SK-N-SH (cell line): ENCODE measurements at regions not wholly inside any gene's neighbourhood (a gene's known extent, or its start where the extent isn't known, plus 50 kb on each side); places are given as distances from the start of the nearest gene placed in this dataset.

Experiments used
- CTCF ChIA-PET: fragments of 300-600, 350-600 bp; formaldehyde crosslinking; extraction: SDS; loops from one replicate; lab custom pipeline; 2021; lab: Yijun Ruan, JAX
- POLR2A ChIA-PET: fragments of 350-600 bp; sonication (Branson Sonifier 250); formaldehyde crosslinking; extraction: SDS; loops from one replicate; lab custom pipeline; 2020; ENCODE audit warnings: antibody characterized with exemption, inconsistent platforms; lab: Yijun Ruan, JAX
- DNase-seq: peaks from one replicate; pipeline ENCODE4 v3.0.0; 2012
- H2AFZ ChIP-seq: fragments of 200-600 bp; sonication (generic); 2 replicates; pipeline ENCODE4 v1.8.1; 2016; ENCODE audit warnings: antibody characterized with exemption, mild to moderate bottlenecking, low read depth
- H3F3A ChIP-seq: fragments of 200-600 bp; sonication (generic); replicated peaks from 2 replicates; pipeline ENCODE3; 2016; ENCODE audit warnings: antibody characterized with exemption, mild to moderate bottlenecking; ENCODE audit not compliant: insufficient read depth
- H3K27ac ChIP-seq, 2 experiments: fragments of 200-500 bp in 1 of 2; fragments of 200-600 bp in 1 of 2; sonication (Bioruptor generic) in 1 of 2; sonication (generic), shearing (Covaris generic) in 1 of 2; 2 replicates each; pipeline versions ENCODE4 v1.5.1 to v1.6.1; 2014 to 2016; ENCODE audit warnings: low read depth in 2 of 2, inconsistent platforms in 1 of 2, low read length in 1 of 2, mild to moderate bottlenecking in 1 of 2, mixed read lengths in 1 of 2
- H3K27me3 ChIP-seq: fragments of 200-600 bp; sonication (generic), shearing (Covaris generic); 2 replicates; pipeline ENCODE4 v1.6.1; 2016; ENCODE audit warnings: mixed run types; ENCODE audit not compliant: insufficient read depth
- H3K36me3 ChIP-seq, 2 experiments: fragments of 200-500 bp in 1 of 2; fragments of 200-600 bp in 1 of 2; sonication (Bioruptor generic) in 1 of 2; sonication (generic) in 1 of 2; replicated peaks in 1 of 2; 2 replicates each; pipeline versions ENCODE3 to v1.5.1; 2014 to 2016; ENCODE audit warnings: low read length in 1 of 2, mild to moderate bottlenecking in 1 of 2; ENCODE audit not compliant: insufficient read depth in 2 of 2, control insufficient read depth in 1 of 2
- H3K4me1 ChIP-seq, 2 experiments: fragments of 200-500 bp in 1 of 2; fragments of 200-600 bp in 1 of 2; sonication (Bioruptor generic) in 1 of 2; sonication (generic), shearing (Covaris generic) in 1 of 2; 2 replicates each; pipeline versions ENCODE4 v1.5.1 to v1.6.1; 2014 to 2016; ENCODE audit warnings: low read depth in 1 of 2, low read length in 1 of 2, mixed run types in 1 of 2; ENCODE audit not compliant: insufficient read depth in 2 of 2, control insufficient read depth in 1 of 2
- H3K4me2 ChIP-seq: fragments of 200-600 bp; sonication (generic), shearing (Covaris generic); 2 replicates; pipeline ENCODE4 v1.6.1; 2017; ENCODE audit warnings: mixed run types
- H3K4me3 ChIP-seq, 2 experiments: fragments of 200-500 bp in 1 of 2; fragments of 200-600 bp in 1 of 2; sonication (Bioruptor generic) in 1 of 2; sonication (generic), shearing (Covaris generic) in 1 of 2; 2 replicates each; pipeline versions ENCODE4 v1.5.1 to v1.8.1; 2014 to 2016; ENCODE audit warnings: low read depth in 2 of 2, inconsistent platforms in 1 of 2, low read length in 1 of 2, mild to moderate bottlenecking in 1 of 2, mixed read lengths in 1 of 2, moderate library complexity in 1 of 2
- H3K79me2 ChIP-seq: fragments of 200-600 bp; sonication (generic); 2 replicates; pipeline ENCODE4 v1.8.1; 2017; ENCODE audit warnings: mild to moderate bottlenecking; ENCODE audit not compliant: insufficient read depth
- H3K9ac ChIP-seq: fragments of 200-600 bp; sonication (generic); 2 replicates; pipeline ENCODE4 v1.6.1; 2017; ENCODE audit warnings: mixed run types
- H3K9me2 ChIP-seq: fragments of 200-600 bp; sonication (generic); 2 replicates; pipeline ENCODE4 v1.6.1; 2017; ENCODE audit warnings: mixed run types
- H3K9me3 ChIP-seq: fragments of 200-600 bp; sonication (generic); 2 replicates; pipeline ENCODE4 v1.6.1; 2017; ENCODE audit warnings: mixed run types, mild to moderate bottlenecking, moderate library complexity
- H4K20me1 ChIP-seq: fragments of 200-600 bp; sonication (generic); 2 replicates; pipeline ENCODE4 v1.6.1; 2017; ENCODE audit warnings: mild to moderate bottlenecking, mixed run types; ENCODE audit not compliant: insufficient read depth
- CHD2 ChIP-seq: fragments of 150-350 bp; IDR thresholded peaks from 2 replicates; pipeline ENCODE4 v1.6.1; 2018; ENCODE audit warnings: low read length; ENCODE audit not compliant: partially characterized antibody
- EP300 ChIP-seq, 2 experiments: IDR thresholded peaks; 2 replicates each; pipeline versions ENCODE4 v1.4.0 to v1.6.1; 2012; ENCODE audit warnings: borderline replicate concordance in 1 of 2, low read depth in 1 of 2, low read length in 1 of 2
- EZH2phosphoT487 ChIP-seq: fragments of 200-600 bp; sonication (generic); IDR thresholded peaks from 2 replicates; pipeline ENCODE4 v1.6.1; 2017; ENCODE audit warnings: low read depth, mixed run types, mild to moderate bottlenecking, antibody characterized with exemption, moderate library complexity, borderline replicate concordance
- FOSL2 ChIP-seq: IDR thresholded peaks from 2 replicates; pipeline ENCODE4 v1.4.0; 2012; ENCODE audit warnings: low read depth, mild to moderate bottlenecking, moderate library complexity, borderline replicate concordance
- FOXJ3 ChIP-seq: sonication (generic); formaldehyde crosslinking; IDR thresholded peaks from 2 replicates; pipeline ENCODE4 v1.5.1; 2020; ENCODE audit warnings: mild to moderate bottlenecking, missing genetic modification reagents
- FOXM1 ChIP-seq: IDR thresholded peaks from 2 replicates; pipeline ENCODE4 v1.4.0; 2012; ENCODE audit warnings: low read depth, mild to moderate bottlenecking
- GATA2 ChIP-seq: sonication (generic); formaldehyde crosslinking; IDR thresholded peaks from 2 replicates; pipeline ENCODE4 v1.5.0; 2020; ENCODE audit warnings: mild to moderate bottlenecking, missing genetic modification reagents
- JUND ChIP-seq: IDR thresholded peaks from 2 replicates; pipeline ENCODE4 v1.4.0; 2012
- MAX ChIP-seq: IDR thresholded peaks from 2 replicates; pipeline ENCODE4 v1.4.0; 2012; ENCODE audit warnings: low read depth
- MXI1 ChIP-seq: IDR thresholded peaks from 2 replicates; pipeline ENCODE4 v1.6.1; 2012; ENCODE audit warnings: mild to moderate bottlenecking, low read depth, low read length, improper control_type of control experiment
- NFIC ChIP-seq: IDR thresholded peaks from 2 replicates; pipeline ENCODE4 v1.4.0; 2012; ENCODE audit warnings: borderline replicate concordance
- NRF1 ChIP-seq: IDR thresholded peaks from 2 replicates; pipeline ENCODE4 v1.6.1; 2012; ENCODE audit warnings: low read depth, mild to moderate bottlenecking, low read length
- PBX3 ChIP-seq: IDR thresholded peaks from 2 replicates; pipeline ENCODE4; 2012
- RCOR1 ChIP-seq: fragments of 150-350 bp; IDR thresholded peaks from 2 replicates; pipeline ENCODE4 v1.6.1; 2017; ENCODE audit warnings: antibody characterized with exemption, low read length
- RFX5 ChIP-seq: IDR thresholded peaks from 2 replicates; pipeline ENCODE4 v1.6.1; 2012; ENCODE audit warnings: mild to moderate bottlenecking, improper control_type of control experiment, low read length
- RXRA ChIP-seq: IDR thresholded peaks from 2 replicates; pipeline ENCODE4 v1.4.0; 2012; ENCODE audit warnings: low read depth, mild to moderate bottlenecking, borderline replicate concordance
- SMC3 ChIP-seq: IDR thresholded peaks from 2 replicates; pipeline ENCODE4 v1.6.1; 2012; ENCODE audit warnings: low read depth, low read length, improper control_type of control experiment
- TAF1 ChIP-seq: IDR thresholded peaks from 2 replicates; pipeline ENCODE4 v1.6.1; 2012; ENCODE audit warnings: low read depth, mild to moderate bottlenecking, low read length, moderate library complexity, borderline replicate concordance
- TCF12 ChIP-seq: IDR thresholded peaks from 2 replicates; pipeline ENCODE4 v1.4.0; 2012
- TEAD4 ChIP-seq: IDR thresholded peaks from 2 replicates; pipeline ENCODE4 v1.4.0; 2012; ENCODE audit warnings: mild to moderate bottlenecking, borderline replicate concordance; ENCODE audit not compliant: insufficient read depth
- USF1 ChIP-seq: IDR thresholded peaks from 2 replicates; pipeline ENCODE4 v1.4.0; 2012; ENCODE audit warnings: low read depth, borderline replicate concordance
- USF2 ChIP-seq: fragments of 150-350 bp; IDR thresholded peaks from 2 replicates; pipeline ENCODE4 v1.6.1; 2017; ENCODE audit warnings: antibody characterized with exemption, low read length, low read depth, borderline replicate concordance
- YY1 ChIP-seq: IDR thresholded peaks from 2 replicates; pipeline ENCODE4 v1.4.0; 2012; ENCODE audit warnings: low read depth, mild to moderate bottlenecking
- ZBTB33 ChIP-seq: IDR thresholded peaks from 2 replicates; pipeline ENCODE4 v1.4.0; 2012; ENCODE audit warnings: low read depth, borderline replicate concordance
- WGBS: methylation state at CpG from one replicate; pipeline ENCODE4 v1.1.6; 2017; ENCODE audit warnings: low lambda C conversion rate; 5-methylcytosine and 5-hydroxymethylcytosine counted together

GRCh38 chr9:96160168-96160567 is 141.8 kb downstream of the HSD17B3 start:
- Histone ChIP-seq H3K4me3 (no peak overlapping the region), H3K4me1 (no peaks in the 10 kb centered on the region), H3K79me2 (no peaks in the 10 kb centered on the region), H4K20me1 (no peaks in the 10 kb centered on the region), H3F3A (no peaks in the 10 kb centered on the region), H3K27ac (no peak overlapping the region), H3K9me2 (no peaks in the 10 kb centered on the region), H3K4me2 (no peak overlapping the region), H3K36me3 (no peaks in the 10 kb centered on the region), H3K9me3 (no peaks in the 10 kb centered on the region), H3K27me3 (no peaks in the 10 kb centered on the region), H2AFZ (no peak overlapping the region), H3K9ac (no peak overlapping the region)
- TF ChIP-seq EP300 (IDR thresholded peaks at IDR 0.05; ENCODE audit: borderline replicate concordance in 1 of 2, low read depth in 1 of 2, low read length in 1 of 2) (no peak), NFIC (no peak), FOSL2 (no peak), NRF1 (no peak), MAX (no peak), TEAD4 (no peak), MXI1 (no peak), RFX5 (no peak), RXRA (no peak), ZBTB33 (no peak), SMC3 (no peak), GATA2 (no peak), TAF1 (no peak), FOXM1 (no peak), JUND (no peak), CHD2 (no peak), TCF12 (no peak), YY1 (no peak)
- no peak for DNase-seq
- 59% methylated on average over 6 of the region's 6 CpGs for WGBS
- POLR2A ChIA-PET = no interaction called here
- CTCF ChIA-PET = no interaction called here

GRCh38 chr9:96159596-96159995 is 142.4 kb downstream of the HSD17B3 start:
- Histone ChIP-seq H3K36me3 (no peaks in the 10 kb centered on the region), H3K4me1 (no peaks in the 10 kb centered on the region), H3K9me3 (no peaks in the 10 kb centered on the region), H3K4me2 (no peak overlapping the region), H3K79me2 (no peaks in the 10 kb centered on the region), H4K20me1 (no peaks in the 10 kb centered on the region), H3K27ac (no peak overlapping the region), H3K4me3 (no peak overlapping the region), H3F3A (no peaks in the 10 kb centered on the region), H2AFZ (no peak overlapping the region), H3K9ac (no peak overlapping the region), H3K27me3 (no peaks in the 10 kb centered on the region), H3K9me2 (no peaks in the 10 kb centered on the region)
- WGBS = 68% methylated on average over 4 of the region's 4 CpGs
- ChIA-PET CTCF (no interaction called here), POLR2A (no interaction called here)
- no peak for DNase-seq
- no peak for TF ChIP-seq PBX3
- TF ChIP-seq TEAD4 = no peak
- no peak for TF ChIP-seq RFX5
- no peak for TF ChIP-seq SMC3
- no peak for TF ChIP-seq FOSL2
- no peak for TF ChIP-seq USF1
- TF ChIP-seq FOXJ3 (CRISPR knock-in tag) = no peak
- TF ChIP-seq MAX = no peak
- no peak for TF ChIP-seq RCOR1
- no peak for TF ChIP-seq USF2
- no peak for TF ChIP-seq CHD2
- no peak for TF ChIP-seq NFIC
- no peak for TF ChIP-seq MXI1
- no peak for TF ChIP-seq RXRA
- no peak for TF ChIP-seq NRF1
- no peak for TF ChIP-seq YY1
- TF ChIP-seq EZH2phosphoT487 = no peak
- TF ChIP-seq FOXM1 = no peak
